Mesenchymal stem cell (in vitro differentiated cells and primary cell): ENCODE measurements at regions not wholly inside any gene's neighbourhood (a gene's known extent, or its start where the extent isn't known, plus 50 kb on each side); places are given as distances from the start of the nearest gene placed in this dataset.

Experiments used
- DNase-seq: peaks from one replicate; pipeline ENCODE4 v3.0.0-alpha.2; 2013
- H2AFZ ChIP-seq: one replicate; pipeline ENCODE4 v1.6.1; 2013; ENCODE audit warnings: low read depth, mild to moderate bottlenecking, control low read depth, inconsistent platforms, low read length, moderate library complexity
- H2AK5ac ChIP-seq: 2 replicates; pipeline ENCODE4 v1.6.1; 2013; ENCODE audit warnings: low read length, moderate library complexity, mild to moderate bottlenecking, inconsistent platforms; ENCODE audit not compliant: severe bottlenecking
- H2BK120ac ChIP-seq: one replicate; pipeline ENCODE4 v1.6.1; 2013; ENCODE audit warnings: low read depth, mild to moderate bottlenecking, inconsistent platforms, low read length, moderate library complexity
- H2BK12ac ChIP-seq, 2 experiments: one replicate each; pipeline ENCODE4 v1.6.1; 2013; ENCODE audit warnings: inconsistent platforms in 2 of 2, low read length in 2 of 2, mild to moderate bottlenecking in 2 of 2, moderate library complexity in 2 of 2, control low read depth in 1 of 2
- H2BK15ac ChIP-seq: one replicate; pipeline ENCODE4 v1.6.1; 2013; ENCODE audit warnings: mild to moderate bottlenecking, low read depth, inconsistent platforms; ENCODE audit not compliant: poor library complexity, severe bottlenecking
- H2BK5ac ChIP-seq: 2 replicates; pipeline ENCODE4 v1.6.1; 2013; ENCODE audit warnings: low read depth, mild to moderate bottlenecking, low read length, control low read depth, inconsistent platforms; ENCODE audit not compliant: poor library complexity, severe bottlenecking
- H3K14ac ChIP-seq, 2 experiments: one replicate each; pipeline ENCODE4 v1.6.1; 2013; ENCODE audit warnings: inconsistent platforms in 2 of 2, low read length in 2 of 2, control low read depth in 1 of 2, mild to moderate bottlenecking in 1 of 2, moderate library complexity in 1 of 2
- H3K18ac ChIP-seq, 2 experiments: one replicate each; pipeline ENCODE4 v1.6.1; 2013; ENCODE audit warnings: inconsistent platforms in 2 of 2, low read length in 2 of 2, control low read depth in 1 of 2, low read depth in 1 of 2, mild to moderate bottlenecking in 1 of 2
- H3K23ac ChIP-seq, 2 experiments: one replicate each; pipeline ENCODE4 v1.6.1; 2013; ENCODE audit warnings: inconsistent platforms in 2 of 2, low read length in 2 of 2, mild to moderate bottlenecking in 2 of 2, moderate library complexity in 2 of 2, control low read depth in 1 of 2
- H3K27ac ChIP-seq: 2 replicates; pipeline ENCODE4 v1.5.1; 2013; ENCODE audit warnings: mild to moderate bottlenecking, moderate library complexity, low read length, control low read depth, inconsistent platforms; ENCODE audit not compliant: poor library complexity, severe bottlenecking
- H3K27me3 ChIP-seq, 2 experiments: 2 replicates each; pipeline versions ENCODE4 v1.6.1 to v1.7.0; 2013; ENCODE audit warnings: low read length in 2 of 2, mild to moderate bottlenecking in 2 of 2, moderate library complexity in 2 of 2, control low read depth in 1 of 2, inconsistent platforms in 1 of 2; ENCODE audit not compliant: control insufficient read depth in 1 of 2, insufficient read depth in 1 of 2
- H3K36me3 ChIP-seq, 2 experiments: 2 replicates each; pipeline versions ENCODE4 v1.6.1 to v1.7.0; 2013; ENCODE audit warnings: low read length in 2 of 2, control low read depth in 1 of 2, inconsistent platforms in 1 of 2, low read depth in 1 of 2, mild to moderate bottlenecking in 1 of 2; ENCODE audit not compliant: insufficient read depth in 2 of 2, control insufficient read depth in 1 of 2
- H3K4ac ChIP-seq, 2 experiments: one replicate each; pipeline ENCODE4 v1.6.1; 2013; ENCODE audit warnings: inconsistent platforms in 2 of 2, low read length in 2 of 2, mild to moderate bottlenecking in 2 of 2, moderate library complexity in 2 of 2, control low read depth in 1 of 2, low read depth in 1 of 2
- H3K4me1 ChIP-seq: 2 replicates; pipeline ENCODE4 v1.6.1; 2013; ENCODE audit warnings: low read depth, low read length, control low read depth; ENCODE audit not compliant: control insufficient read depth, insufficient read depth
- H3K4me2 ChIP-seq: 2 replicates; pipeline ENCODE4 v1.6.1; 2013; ENCODE audit warnings: low read length, mild to moderate bottlenecking, inconsistent platforms; ENCODE audit not compliant: poor library complexity, severe bottlenecking
- H3K4me3 ChIP-seq, 2 experiments: 2 replicates each; pipeline versions ENCODE4 v1.5.1 to v1.7.0; 2013; ENCODE audit warnings: low read length in 2 of 2, mild to moderate bottlenecking in 2 of 2, control low read depth in 1 of 2, low read depth in 1 of 2; ENCODE audit not compliant: insufficient read depth in 1 of 2
- H3K79me1 ChIP-seq: replicated peaks from 2 replicates; pipeline ENCODE4 v1.6.1; 2013; ENCODE audit warnings: mild to moderate bottlenecking, control low read depth, low read length, inconsistent platforms; ENCODE audit not compliant: poor library complexity, severe bottlenecking
- H3K9ac ChIP-seq: 2 replicates; pipeline ENCODE4 v1.7.0; 2013; ENCODE audit warnings: mild to moderate bottlenecking, low read length, moderate library complexity
- H3K9me3 ChIP-seq: 2 replicates; pipeline ENCODE4 v1.7.0; 2013; ENCODE audit warnings: mild to moderate bottlenecking, low read length; ENCODE audit not compliant: control insufficient read depth
- H4K8ac ChIP-seq: one replicate; pipeline ENCODE4 v1.6.1; 2013; ENCODE audit warnings: inconsistent platforms, mild to moderate bottlenecking, low read length, moderate library complexity
- H4K91ac ChIP-seq: one replicate; pipeline ENCODE4 v1.6.1; 2013; ENCODE audit warnings: mild to moderate bottlenecking, low read length, inconsistent platforms
- WGBS: methylation state at CpG from one replicate; pipeline ENCODE4 v1.1.7; 2013; ENCODE audit warnings: mixed read lengths; 5-methylcytosine and 5-hydroxymethylcytosine counted together

GRCh38 chr2:167626301-167626700 is 621.1 kb downstream of the STK39 start:
- no CpG with 5 or more reads among the region's 1 CpG for WGBS
- DNase-seq: no peak
- H3K27me3 ChIP-seq: no peaks in the 10 kb centered on the region

GRCh38 chr2:167616997-167617396 is 630.4 kb downstream of the STK39 start:
- Histone ChIP-seq H4K8ac (no peak overlapping the region), H2BK12ac (no peak overlapping the region), H3K27me3 (no peaks in the 10 kb centered on the region), H4K91ac (no peak overlapping the region), H3K36me3 (no peaks in the 10 kb centered on the region), H2AK5ac (no peak overlapping the region), H2BK5ac (no peak overlapping the region), H2AFZ (no peak overlapping the region), H3K4me2 (no peak overlapping the region), H3K9ac (no peak overlapping the region), H3K4me3 (no peak overlapping the region), H2BK120ac (no peak overlapping the region), H2BK15ac (no peak overlapping the region), H3K4ac (no peak overlapping the region), H3K4me1 (no peaks in the 10 kb centered on the region), H3K18ac (no peak overlapping the region), H3K9me3 (peaks cover 4% of the 10 kb centered on the region), H3K79me1 (no peaks in the 10 kb centered on the region), H3K23ac (no peak overlapping the region), H3K14ac (no peak overlapping the region), H3K27ac (no peak overlapping the region)
- no peak for DNase-seq

More at GRCh38 chr2:167626301-167626700, 621.1 kb downstream of the STK39 start:
- no peak overlapping the region for H2AFZ ChIP-seq
- H3K4me1 ChIP-seq: no peaks in the 10 kb centered on the region
- no peak overlapping the region for H3K18ac ChIP-seq
- no peak overlapping the region for H3K9ac ChIP-seq
- H3K9me3 ChIP-seq: no peaks in the 10 kb centered on the region
- no peak overlapping the region for H2BK5ac ChIP-seq
- no peak overlapping the region for H2BK12ac ChIP-seq
- H2BK120ac ChIP-seq: no peak overlapping the region
- H3K23ac ChIP-seq: no peak overlapping the region
- H4K8ac ChIP-seq: no peak overlapping the region
- no peak overlapping the region for H3K4me2 ChIP-seq
- no peak overlapping the region for H3K4me3 ChIP-seq
- H3K14ac ChIP-seq: no peak overlapping the region
- H3K27ac ChIP-seq: no peak overlapping the region
- H3K4ac ChIP-seq: no peak overlapping the region
- no peak overlapping the region for H4K91ac ChIP-seq
- H3K79me1 ChIP-seq: no peaks in the 10 kb centered on the region
- no peak overlapping the region for H2BK15ac ChIP-seq
- no peak overlapping the region for H2AK5ac ChIP-seq
- no peaks in the 10 kb centered on the region for H3K36me3 ChIP-seq

- no peak overlapping the region for H2BK5ac ChIP-seq
- peaks cover 4% of the 10 kb centered on the region for H3K9me3 ChIP-seq
- no peak overlapping the region for H3K4me2 ChIP-seq
- H3K27me3 ChIP-seq: no peaks in the 10 kb centered on the region
- no peaks in the 10 kb centered on the region for H3K4me1 ChIP-seq
- no peak overlapping the region for H2AFZ ChIP-seq
- H3K4ac ChIP-seq: no peak overlapping the region
- H4K8ac ChIP-seq: no peak overlapping the region
- no peak overlapping the region for H3K14ac ChIP-seq
- no peak overlapping the region for H3K27ac ChIP-seq
- H2BK15ac ChIP-seq: no peak overlapping the region
- H4K91ac ChIP-seq: no peak overlapping the region
- H2BK120ac ChIP-seq: no peak overlapping the region
- no peak overlapping the region for H3K23ac ChIP-seq
- H3K36me3 ChIP-seq: no peaks in the 10 kb centered on the region
- no peaks in the 10 kb centered on the region for H3K79me1 ChIP-seq
- H3K4me3 ChIP-seq: no peak overlapping the region
- no peak for DNase-seq
- no peak overlapping the region for H2BK12ac ChIP-seq
- no CpG with 5 or more reads among the region's 1 CpG for WGBS
- H3K9ac ChIP-seq: no peak overlapping the region
- H2AK5ac ChIP-seq: no peak overlapping the region
- H3K18ac ChIP-seq: no peak overlapping the region
Measured at GRCh38 chr2:167613471-167613870, 633.9 kb downstream of the STK39 start.

- H3K4me1 ChIP-seq: peaks cover 2% of the 10 kb centered on the region
- H3K4me3 ChIP-seq: no peak overlapping the region
- no peak overlapping the region for H2BK5ac ChIP-seq
- H3K4me2 ChIP-seq: no peak overlapping the region
- no peak for DNase-seq
- H3K9ac ChIP-seq: no peak overlapping the region
- H3K4ac ChIP-seq: no peak overlapping the region
- no peaks in the 10 kb centered on the region for H3K27me3 ChIP-seq
- no peak overlapping the region for H2BK15ac ChIP-seq
- H3K9me3 ChIP-seq: no peaks in the 10 kb centered on the region
- no peaks in the 10 kb centered on the region for H3K79me1 ChIP-seq
- H3K36me3 ChIP-seq: no peaks in the 10 kb centered on the region
- H3K23ac ChIP-seq: no peak overlapping the region
- no peak overlapping the region for H4K8ac ChIP-seq
- H4K91ac ChIP-seq: no peak overlapping the region
- H2AFZ ChIP-seq: no peak overlapping the region
- no peak overlapping the region for H3K14ac ChIP-seq
- H3K27ac ChIP-seq: no peak overlapping the region
- no peak overlapping the region for H2BK12ac ChIP-seq
- H2AK5ac ChIP-seq: no peak overlapping the region
- H2BK120ac ChIP-seq: no peak overlapping the region
- H3K18ac ChIP-seq: no peak overlapping the region
Measured at GRCh38 chr2:167608487-167608886, 638.9 kb downstream of the STK39 start.
